Lower leg skin (tissue), 3 donors: ENCODE measurements at regions not wholly inside any gene's neighbourhood (a gene's known extent, or its start where the extent isn't known, plus 50 kb on each side); places are given as distances from the start of the nearest gene placed in this dataset.

ENCODE experiments used
- POLR2A ChIP-seq, 2 donors: fragments of 450-650 bp; IDR thresholded peaks; one replicate each; pipeline ENCODE4 v1.6.1; 2016 to 2017; ENCODE audit warnings: antibody characterized with exemption in 2 of 2, mild to moderate bottlenecking in 1 of 2, moderate library complexity in 1 of 2
- TF ChIP-seq, protein P1 (sequence below), 3 donors: fragments of 450-650 bp; IDR thresholded peaks; one replicate each; pipeline ENCODE4 v1.5.1; 2016; ENCODE audit warnings: antibody characterized with exemption in 3 of 3, mild to moderate bottlenecking in 3 of 3, moderate library complexity in 2 of 3

DNA sequence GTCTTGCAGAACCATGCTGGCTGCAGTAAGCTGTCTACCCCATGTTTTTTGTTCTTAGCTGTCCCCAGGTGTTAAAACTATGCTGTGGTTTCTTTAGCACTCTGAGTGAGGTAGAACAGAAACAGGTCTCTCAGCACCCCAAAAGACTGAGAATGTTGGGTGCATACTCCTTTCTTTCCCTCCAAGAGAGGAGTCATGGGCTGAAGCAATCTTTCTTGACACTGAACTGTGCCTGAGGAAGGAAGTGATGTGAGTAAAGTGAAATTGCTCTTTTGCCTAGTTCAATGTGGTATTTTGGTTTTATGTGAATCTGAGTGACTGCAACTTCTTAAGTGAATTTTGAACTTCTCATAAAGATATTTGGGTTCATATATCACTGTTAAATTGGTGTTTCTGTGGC lies 138.0 kb upstream of the MCHR2 start:
- TF ChIP-seq POLR2A (IDR thresholded peaks at IDR 0.05) = no peak
- TF ChIP-seq, protein P1, sequence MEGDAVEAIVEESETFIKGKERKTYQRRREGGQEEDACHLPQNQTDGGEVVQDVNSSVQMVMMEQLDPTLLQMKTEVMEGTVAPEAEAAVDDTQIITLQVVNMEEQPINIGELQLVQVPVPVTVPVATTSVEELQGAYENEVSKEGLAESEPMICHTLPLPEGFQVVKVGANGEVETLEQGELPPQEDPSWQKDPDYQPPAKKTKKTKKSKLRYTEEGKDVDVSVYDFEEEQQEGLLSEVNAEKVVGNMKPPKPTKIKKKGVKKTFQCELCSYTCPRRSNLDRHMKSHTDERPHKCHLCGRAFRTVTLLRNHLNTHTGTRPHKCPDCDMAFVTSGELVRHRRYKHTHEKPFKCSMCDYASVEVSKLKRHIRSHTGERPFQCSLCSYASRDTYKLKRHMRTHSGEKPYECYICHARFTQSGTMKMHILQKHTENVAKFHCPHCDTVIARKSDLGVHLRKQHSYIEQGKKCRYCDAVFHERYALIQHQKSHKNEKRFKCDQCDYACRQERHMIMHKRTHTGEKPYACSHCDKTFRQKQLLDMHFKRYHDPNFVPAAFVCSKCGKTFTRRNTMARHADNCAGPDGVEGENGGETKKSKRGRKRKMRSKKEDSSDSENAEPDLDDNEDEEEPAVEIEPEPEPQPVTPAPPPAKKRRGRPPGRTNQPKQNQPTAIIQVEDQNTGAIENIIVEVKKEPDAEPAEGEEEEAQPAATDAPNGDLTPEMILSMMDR (IDR thresholded peaks at IDR 0.05) = no peak
